HG02678 (cell line): ENCODE measurements at regions not wholly inside any gene's neighbourhood (a gene's known extent, or its start where the extent isn't known, plus 50 kb on each side); places are given as distances from the start of the nearest gene placed in this dataset.
"Not testable (repeated sequence)": the region's sequence is repeated elsewhere in the genome, so short reads cannot be mapped to it uniquely, and the experiment has no call there.

Experiments
- ATAC-seq: cut with Tn5 transposase; IDR thresholded peaks from one replicate; pipeline ENCODE4 v1.9.1; 2021; ENCODE audit warnings: mild to moderate bottlenecking, moderate library complexity; ENCODE audit not compliant: unreplicated experiment

GRCh38 chr4:81375745-81376144, 96.0 kb downstream of the RASGEF1B start:
- no peak for ATAC-seq

DNA sequence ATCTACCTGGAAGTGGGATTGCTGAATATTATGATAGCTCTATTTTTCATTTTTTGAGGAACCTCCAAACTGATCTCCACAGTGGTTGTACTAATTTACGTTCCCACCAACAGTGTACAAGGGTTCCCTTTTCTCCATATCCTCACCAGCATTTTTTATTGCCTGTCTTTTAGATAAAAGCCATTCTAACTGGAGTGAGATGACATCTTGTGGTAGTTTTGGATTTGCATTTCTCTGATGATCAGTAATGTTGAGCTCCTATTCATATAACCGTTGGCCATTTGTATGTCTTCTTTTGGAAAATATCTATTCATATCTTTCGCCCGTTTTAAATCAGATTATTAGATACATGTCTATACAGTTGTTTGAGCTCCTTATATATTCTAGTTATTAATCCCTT, 101.8 kb downstream of the RASGEF1B start:
- no peak for ATAC-seq

DNA sequence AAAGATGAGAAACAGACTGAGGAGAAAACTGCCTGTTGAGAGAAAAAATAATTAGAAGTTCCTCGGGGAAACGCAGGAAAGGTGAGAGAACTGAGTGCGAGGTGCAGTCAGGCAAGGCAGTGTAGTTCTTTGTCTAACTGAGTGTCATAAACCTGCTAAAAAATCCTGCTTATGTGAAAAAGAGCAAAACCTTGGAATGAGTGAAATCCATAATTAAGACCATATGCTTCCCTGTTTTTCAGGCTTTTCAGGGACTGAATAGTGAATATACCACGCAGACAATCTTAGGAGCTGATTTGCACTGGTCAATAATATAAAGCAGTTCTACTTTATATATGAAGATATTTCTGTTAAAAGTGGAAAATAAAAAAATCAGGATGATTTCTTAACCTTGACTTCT, 104.9 kb downstream of the RASGEF1B start:
- no peak for ATAC-seq

DNA sequence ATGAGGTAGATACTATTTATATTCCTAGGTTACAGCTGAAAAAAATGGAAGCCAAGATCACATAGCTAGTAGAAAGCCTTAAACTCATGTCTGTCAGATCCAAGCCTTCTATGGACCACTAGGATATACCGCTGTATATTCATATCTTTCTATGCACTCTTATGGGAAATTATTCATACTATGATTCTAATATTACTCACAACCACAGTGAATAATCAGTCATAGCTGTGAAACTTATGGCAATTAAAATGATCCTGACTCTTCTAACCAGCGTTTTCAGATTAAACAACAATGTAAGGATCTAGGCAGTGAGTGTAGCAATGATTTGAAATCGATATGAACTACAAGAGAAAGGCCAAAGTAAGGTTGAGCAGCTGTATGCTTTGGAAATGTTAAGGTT, 111.0 kb downstream of the RASGEF1B start:
- no peak for ATAC-seq

DNA sequence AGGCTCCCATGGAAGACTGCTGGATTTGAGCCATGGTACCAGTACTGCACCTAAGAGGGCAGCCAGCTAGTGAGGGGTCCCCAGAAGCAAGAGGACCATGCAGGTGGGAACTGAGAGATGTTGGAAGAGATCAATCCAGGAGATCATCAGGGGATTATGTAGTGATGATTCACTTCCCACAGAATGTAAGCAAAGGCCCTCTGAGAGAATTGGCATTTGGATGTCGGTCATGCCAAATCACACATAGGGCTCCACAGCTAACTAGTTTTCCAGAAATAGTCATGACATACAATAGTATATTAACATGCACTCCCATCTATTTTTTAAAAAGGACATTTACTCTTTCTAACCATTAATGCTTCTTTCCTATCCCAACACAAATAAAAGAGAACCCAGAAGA, 112.5 kb downstream of the RASGEF1B start:
- ATAC-seq = no peak

- ATAC-seq = no peak
Measured at GRCh38 chr4:81358154-81358553, 113.6 kb downstream of the RASGEF1B start.

GRCh38 chr4:81356621-81357020, 115.1 kb downstream of the RASGEF1B start:
- no peak for ATAC-seq

DNA sequence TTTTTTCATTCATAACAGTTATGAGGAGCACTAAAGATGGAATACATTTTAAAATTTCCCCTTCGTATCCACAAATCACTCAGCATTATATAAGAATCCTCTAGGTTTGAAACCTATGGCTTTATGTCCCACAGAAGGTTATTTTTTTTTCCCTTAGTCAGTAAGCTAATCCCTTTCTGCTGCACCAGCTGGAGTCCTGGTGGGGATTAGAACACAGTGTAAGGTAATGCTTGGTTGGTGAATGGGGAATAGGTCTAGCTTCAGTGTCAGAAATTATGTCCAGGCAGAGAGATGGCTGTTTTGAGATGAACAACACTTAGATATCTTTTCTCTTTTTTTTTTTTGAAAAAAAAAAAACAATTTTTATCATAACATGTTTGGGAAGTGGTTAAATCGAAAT, 116.6 kb downstream of the RASGEF1B start:
- ATAC-seq = no peak

GRCh38 chr4:81353861-81354260, 117.8 kb downstream of the RASGEF1B start:
- no peak for ATAC-seq

DNA sequence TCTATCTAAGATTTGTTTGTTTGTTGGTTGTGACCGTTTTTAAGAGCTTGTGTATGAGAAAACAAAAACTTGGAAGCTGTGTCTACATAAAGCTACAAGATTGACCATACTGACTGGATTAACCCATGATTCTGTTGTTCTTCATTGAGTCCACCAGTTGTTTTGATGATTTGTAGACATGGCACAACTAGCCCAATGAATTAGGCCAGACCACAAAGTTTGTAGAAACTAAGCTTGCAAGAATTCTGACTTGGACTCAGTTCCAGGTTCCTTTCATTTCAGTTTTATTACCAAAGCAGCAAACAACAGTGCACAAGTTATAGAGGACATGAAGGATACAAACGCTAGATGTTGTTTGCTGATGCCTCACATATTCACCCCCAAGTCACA, 119.3 kb downstream of the RASGEF1B start:
- ATAC-seq = no peak

DNA sequence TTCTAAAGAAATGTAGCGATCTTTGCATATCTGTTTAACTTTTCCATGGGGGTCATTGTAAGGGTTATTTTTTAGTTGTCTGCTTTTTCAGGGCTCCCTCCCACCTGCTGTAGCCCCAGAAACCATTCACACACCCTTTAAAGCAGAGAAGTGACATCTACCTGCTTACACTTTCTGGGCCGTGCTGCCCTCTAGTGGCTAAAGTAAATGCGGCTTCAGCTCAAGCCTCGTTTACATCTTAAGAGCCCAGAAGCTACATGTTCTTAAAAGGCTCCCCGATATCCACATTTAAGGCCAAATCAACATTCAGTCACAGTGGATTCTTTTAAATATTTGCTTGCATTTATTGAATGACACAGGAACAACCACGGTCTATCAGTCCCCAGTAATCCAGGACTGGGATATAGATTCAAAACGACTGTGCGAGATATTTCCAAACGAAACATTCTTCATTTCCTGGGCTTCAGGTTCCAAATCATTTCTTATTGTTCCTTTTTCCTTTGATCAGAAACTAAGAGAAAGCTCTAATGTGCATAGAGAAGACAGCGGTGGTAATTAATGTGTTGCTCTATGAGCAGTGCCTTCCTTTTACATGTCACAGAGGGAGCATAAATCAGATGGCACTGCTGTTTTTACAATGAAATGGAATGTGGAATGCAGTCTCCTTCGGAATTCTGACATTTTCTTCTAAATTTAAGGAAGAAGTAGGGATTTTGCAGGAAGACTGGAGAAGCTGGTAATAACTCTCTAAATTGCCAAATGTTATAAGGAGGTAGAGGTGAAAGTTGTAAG, 119.9 kb downstream of the RASGEF1B start:
- peak; percentile 96 for ATAC-seq

DNA sequence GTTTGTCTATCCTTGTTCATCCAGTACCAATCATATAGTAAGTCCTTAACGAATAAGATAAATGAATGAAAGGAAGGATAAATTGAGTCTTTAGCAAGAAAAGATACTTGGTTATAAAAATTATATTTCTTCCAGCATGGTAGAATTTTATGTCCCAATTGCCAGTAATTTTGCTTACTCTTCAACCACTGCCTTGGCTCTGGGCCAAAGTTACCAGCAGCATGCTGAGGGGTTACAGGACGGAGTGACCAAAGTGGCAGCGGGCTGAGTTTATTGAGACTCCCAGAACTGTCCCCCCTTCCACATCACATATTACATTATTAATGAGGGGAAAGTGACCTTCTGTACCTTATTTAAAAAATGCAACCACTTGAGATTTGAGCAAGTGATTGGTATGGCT, 121.7 kb downstream of the RASGEF1B start:
- no peak for ATAC-seq

GRCh38 chr4:81348778-81349094, 123.0 kb downstream of the RASGEF1B start:
- ATAC-seq = no peak

- no peak for ATAC-seq
Measured at GRCh38 chr4:81348086-81348777, 123.5 kb downstream of the RASGEF1B start.

- ATAC-seq = no peak
Measured at GRCh38 chr4:81346719-81347118, 125.0 kb downstream of the RASGEF1B start.

DNA sequence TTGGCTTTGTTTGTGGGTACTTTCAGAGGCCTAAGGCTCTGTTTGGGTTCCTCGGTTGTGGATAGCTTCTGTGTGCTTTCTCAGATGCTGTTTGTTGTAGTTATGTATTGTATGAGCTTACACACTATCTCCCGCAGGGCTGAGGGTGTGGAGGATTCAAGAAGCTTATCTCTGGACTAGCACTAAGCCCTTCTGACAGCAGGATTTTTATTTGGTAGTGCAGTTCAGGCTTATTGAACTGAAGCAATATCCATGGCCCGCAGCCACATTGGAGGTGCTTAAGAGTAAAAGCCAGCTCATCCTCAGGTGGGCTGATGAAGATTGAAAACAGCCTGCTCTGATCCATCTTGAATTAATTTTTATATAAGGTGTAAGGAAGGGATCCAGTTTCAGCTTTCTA, 128.2 kb downstream of the RASGEF1B start:
- no peak for ATAC-seq

- no peak for ATAC-seq
Measured at GRCh38 chr4:81343046-81343445, 128.0 kb upstream of the PRKG2 start.

DNA sequence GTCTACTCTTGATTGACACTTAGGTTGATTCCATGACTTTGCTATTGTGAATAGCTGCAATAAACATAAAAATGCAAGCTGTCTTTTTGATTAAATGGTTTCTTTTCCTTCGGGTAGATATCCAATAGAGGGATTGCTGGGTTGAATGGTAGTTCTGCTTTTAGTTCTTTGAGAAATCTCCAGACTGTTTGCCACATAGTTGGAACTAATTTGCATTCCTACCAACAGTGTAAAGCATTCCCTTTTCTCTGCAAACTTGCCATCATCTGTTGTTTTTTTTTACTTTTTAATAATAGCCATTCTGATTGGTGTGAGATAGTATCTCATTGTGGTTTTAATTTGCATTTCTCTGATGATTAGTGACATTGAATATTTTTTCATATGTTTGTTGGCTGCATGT, 122.2 kb upstream of the PRKG2 start:
- no peak for ATAC-seq

GRCh38 chr4:81335122-81335912, 120.3 kb upstream of the PRKG2 start:
- no peak for ATAC-seq

DNA sequence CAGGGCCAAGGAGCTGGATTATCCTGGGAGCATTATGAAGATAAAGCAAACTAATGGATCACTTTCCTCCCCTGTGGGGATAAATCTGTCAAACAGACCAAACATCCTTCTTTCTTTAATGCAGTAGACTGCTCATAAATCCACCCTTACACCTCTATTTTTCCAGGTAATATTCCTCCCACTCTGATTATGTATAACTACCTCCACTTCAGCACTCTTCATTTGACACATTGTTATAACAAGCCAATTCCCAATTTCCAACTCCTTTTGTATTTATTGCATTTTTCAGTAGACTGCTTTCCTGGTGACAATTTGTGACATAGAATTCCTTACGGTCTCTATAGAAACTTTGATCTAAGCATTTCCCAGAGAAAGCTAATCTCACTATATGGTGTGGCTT, 115.0 kb upstream of the PRKG2 start:
- no peak for ATAC-seq

DNA sequence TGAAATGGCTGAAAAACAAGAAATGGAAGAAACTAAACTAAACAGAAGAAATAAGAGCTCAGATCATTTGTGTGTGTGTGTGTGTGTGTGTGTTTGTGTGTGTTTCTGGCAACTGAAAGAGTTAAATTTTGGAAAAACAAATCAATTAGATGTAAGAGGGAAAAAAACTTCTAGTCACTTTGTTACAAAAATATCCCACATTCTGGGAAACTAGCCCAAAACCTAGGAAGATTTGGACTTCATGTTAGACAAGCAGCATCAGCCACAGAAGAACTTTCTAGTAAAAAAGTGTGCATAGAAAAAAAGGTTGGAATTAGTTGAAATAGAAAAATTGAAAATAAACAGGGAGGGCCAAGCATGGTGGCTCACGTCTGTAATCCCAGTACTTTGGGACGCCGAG, 111.6 kb upstream of the PRKG2 start:
- ATAC-seq = no peak

DNA sequence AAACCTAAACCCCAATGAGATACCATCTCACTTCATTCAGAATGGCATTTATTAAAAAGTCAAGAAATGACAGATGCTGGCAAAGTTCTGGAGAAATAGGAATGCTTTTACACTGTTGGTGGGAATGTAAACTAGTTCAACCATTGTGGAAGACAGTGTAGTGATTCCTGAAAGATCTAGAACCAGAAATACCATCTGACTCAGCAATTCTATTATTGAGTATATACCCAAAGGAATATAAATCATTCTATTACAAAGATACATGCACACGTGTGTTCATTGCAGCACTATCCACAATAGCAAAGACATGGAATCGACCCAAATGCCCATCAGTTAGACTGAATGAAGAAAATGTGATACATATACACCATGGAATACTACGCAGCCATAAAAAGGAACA, 109.6 kb upstream of the PRKG2 start:
- ATAC-seq = not testable (repeated sequence)
